ENCODE measurements at regions not wholly inside any gene's neighbourhood (a gene's known extent, or its start where the extent isn't known, plus 50 kb on each side); places are given as distances from the start of the nearest gene placed in this dataset.

DNA sequence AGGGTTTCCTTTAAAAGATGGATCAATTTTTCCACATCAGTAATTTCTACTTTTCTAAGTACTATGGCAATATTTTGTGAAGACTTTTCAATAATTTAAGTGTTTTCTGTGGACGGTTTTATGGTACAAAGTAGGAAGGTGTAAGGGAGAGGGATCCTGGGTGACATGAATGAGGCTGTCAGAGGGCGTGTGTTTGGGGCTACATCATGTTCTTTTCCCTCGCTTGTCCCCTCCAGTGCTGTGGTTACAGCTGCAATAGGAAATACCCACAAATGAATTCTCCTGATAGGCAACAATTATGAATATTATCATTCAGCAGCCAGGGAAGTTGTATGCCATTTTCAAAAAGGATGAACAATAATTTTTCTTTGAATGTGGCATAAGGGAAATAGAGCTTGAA lies 83.8 kb downstream of the CAVIN4 start:
- TF ChIP-seq POLR2A (IDR thresholded peaks at IDR 0.05) (no peak), CTCF (IDR thresholded peaks at IDR 0.05) (no peak)
- intact Hi-C loops (cut with DNase I) = no loop called here
- Histone ChIP-seq H3K4me1 (no peaks in the 10 kb centered on the region), H3K9me3 (no peaks in the 10 kb centered on the region), H3K27ac (no peak overlapping the region), H3K36me3 (no peaks in the 10 kb centered on the region), H3K27me3 (no peaks in the 10 kb centered on the region), H3K4me3 (replicated peaks in 1 of 3) (no peak overlapping the region)
- DNase-seq = no peak
- WGBS, 2 donors = 79 to 82% methylated on average over 3 of the region's 3 CpGs

GRCh38 chr9:100662122-100662521 lies 84.2 kb downstream of the CAVIN4 start:
- DNase-seq = no peak
- no peaks in the 10 kb centered on the region for H3K4me1 ChIP-seq
- H3K27me3 ChIP-seq = no peaks in the 10 kb centered on the region
- H3K36me3 ChIP-seq = no peaks in the 10 kb centered on the region
- no peaks in the 10 kb centered on the region for H3K9me3 ChIP-seq
- no peak overlapping the region for H3K4me3 ChIP-seq (replicated peaks in 1 of 3)
- H3K27ac ChIP-seq = no peak overlapping the region
- WGBS, 2 donors = 20 to 32% methylated on average over 1 of the region's 1 CpG
- TF ChIP-seq POLR2A (IDR thresholded peaks at IDR 0.05) (no peak), CTCF (IDR thresholded peaks at IDR 0.05) (no peak)
- intact Hi-C loops (cut with DNase I) = no loop called here

GRCh38 chr9:100667448-100667847 lies 89.6 kb downstream of the CAVIN4 start:
- TF ChIP-seq POLR2A (IDR thresholded peaks at IDR 0.05) (no peak), CTCF (IDR thresholded peaks at IDR 0.05) (no peak)
- H3K4me3 ChIP-seq (replicated peaks in 1 of 3) = no peak overlapping the region

DNA sequence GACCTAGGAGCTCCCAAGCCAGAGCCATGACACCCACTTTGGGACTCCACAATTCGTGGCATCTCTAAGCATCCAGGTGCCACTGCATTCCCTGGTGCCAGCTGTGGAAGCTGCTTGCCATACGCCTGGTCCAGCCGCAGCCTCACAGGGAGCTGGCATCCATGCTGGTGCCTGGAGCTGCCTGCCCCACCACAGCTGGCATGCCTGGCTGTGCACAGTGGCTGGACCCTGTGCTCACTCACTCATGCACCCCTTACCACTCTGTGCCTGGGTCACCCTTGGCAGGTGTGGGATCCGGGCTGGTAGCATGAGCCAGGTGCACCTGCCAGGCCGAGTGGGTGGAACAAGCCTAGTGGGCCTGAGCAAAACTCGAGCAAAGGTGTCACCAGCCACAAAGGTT lies 90.1 kb downstream of the CAVIN4 start:
- H3K27me3 ChIP-seq = no peaks in the 10 kb centered on the region
- no peak overlapping the region for H3K4me3 ChIP-seq (replicated peaks in 1 of 3)
- intact Hi-C loops (cut with DNase I) = no loop called here
- H3K27ac ChIP-seq = no peak overlapping the region
- H3K36me3 ChIP-seq = no peaks in the 10 kb centered on the region
- WGBS, 2 donors = 58 to 80% methylated on average over 4 to 6 of the region's 6 CpGs
- H3K4me1 ChIP-seq = peaks cover 0 to 5% of the 10 kb centered on the region in 2 donors
- no peak for TF ChIP-seq POLR2A (IDR thresholded peaks at IDR 0.05)
- no peak for TF ChIP-seq CTCF (IDR thresholded peaks at IDR 0.05)
- DNase-seq = no peak
- H3K9me3 ChIP-seq = no peaks in the 10 kb centered on the region

More at GRCh38 chr9:100667448-100667847, 89.6 kb downstream of the CAVIN4 start:
- Histone ChIP-seq H3K27me3 (no peaks in the 10 kb centered on the region), H3K9me3 (no peaks in the 10 kb centered on the region), H3K27ac (no peak overlapping the region), H3K4me1 (peaks cover 0 to 5% of the 10 kb centered on the region in 2 donors), H3K36me3 (no peaks in the 10 kb centered on the region)
- intact Hi-C loops (cut with DNase I) = no loop called here
- WGBS, 2 donors = 68 to 73% methylated on average over 5 of the region's 5 CpGs
- no peak for DNase-seq

DNA sequence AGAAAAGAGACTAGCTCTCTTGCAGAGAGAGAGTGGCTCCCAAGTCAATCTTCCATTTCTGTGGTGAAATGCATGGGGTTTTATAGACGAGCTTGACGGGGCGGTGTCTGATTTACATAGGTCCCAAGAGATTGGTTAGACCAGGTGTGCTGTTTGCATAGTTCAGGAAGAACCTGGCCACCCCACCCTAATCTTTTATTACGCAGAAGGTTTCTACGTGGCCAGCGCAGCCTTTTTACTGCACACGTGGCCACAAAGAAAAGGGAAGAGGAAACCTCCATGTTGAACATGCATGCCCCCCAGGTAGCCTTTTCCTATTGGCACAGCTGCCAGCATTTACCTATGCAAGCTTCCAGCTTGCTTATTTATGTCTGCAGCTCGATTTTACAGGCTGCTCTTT lies 92.1 kb downstream of the CAVIN4 start:
- Histone ChIP-seq H3K27me3 (no peaks in the 10 kb centered on the region), H3K9me3 (no peaks in the 10 kb centered on the region), H3K4me3 (replicated peaks in 1 of 3) (no peak overlapping the region), H3K4me1 (peaks cover 0 to 5% of the 10 kb centered on the region in 2 donors), H3K36me3 (no peaks in the 10 kb centered on the region), H3K27ac (no peak overlapping the region)
- no peak for TF ChIP-seq POLR2A (IDR thresholded peaks at IDR 0.05)
- TF ChIP-seq CTCF (IDR thresholded peaks at IDR 0.05) = no peak
- 62 to 76% methylated on average over 8 of the region's 8 CpGs for WGBS, 2 donors
- DNase-seq = no peak
- intact Hi-C loops (cut with DNase I) = no loop called here

Data from thyroid gland (tissue), 4 donors.